ENCODE measurements at regions not wholly inside any gene's neighbourhood (a gene's known extent, or its start where the extent isn't known, plus 50 kb on each side); places are given as distances from the start of the nearest gene placed in this dataset.

DNA sequence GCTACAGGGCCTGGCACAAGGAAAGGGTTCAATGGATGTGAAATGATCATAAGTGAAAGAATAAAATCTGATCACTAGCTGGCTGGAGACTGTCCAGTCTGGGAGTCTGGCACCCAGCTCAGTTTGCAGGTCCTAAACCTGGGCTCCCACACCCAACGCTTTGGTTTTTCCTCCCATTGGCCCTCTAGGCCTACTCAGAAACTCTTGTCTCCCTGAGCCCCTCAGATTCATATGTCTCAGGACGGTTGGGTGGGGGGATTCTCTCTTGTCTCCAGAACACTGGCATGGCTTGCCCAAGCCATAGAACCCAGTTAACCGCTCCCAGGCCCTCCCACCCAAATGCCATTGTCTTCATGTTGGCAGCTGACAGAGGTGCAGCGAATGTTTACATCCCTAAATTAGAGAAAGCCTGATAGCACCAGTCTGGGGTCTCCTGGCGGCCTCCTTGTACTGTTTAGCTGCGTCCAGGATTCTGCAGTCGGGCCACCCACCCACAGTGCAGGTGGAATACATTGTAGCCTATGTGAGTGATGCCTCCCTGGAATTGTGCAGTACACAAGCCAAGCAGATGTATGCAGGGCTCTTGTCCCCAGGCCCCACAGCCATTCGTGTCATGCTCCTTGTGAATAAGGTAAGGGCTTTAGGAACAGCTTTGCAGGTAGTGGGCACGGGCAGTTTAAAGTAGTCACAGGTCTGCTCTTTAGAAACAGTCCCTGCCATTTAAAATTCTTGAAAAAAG is 266.3 kb downstream of the XXYLT1 start:
- Histone ChIP-seq H3K27me3 (no peaks in the 10 kb centered on the region), H3K36me3 (no peaks in the 10 kb centered on the region), H3K27ac (no peak overlapping the region), H3K4me1 (peaks cover 28 to 40% of the 10 kb centered on the region in 2 donors), H3K9me3 (no peaks in the 10 kb centered on the region), H3K4me3 (replicated peaks in 1 of 3) (no peak overlapping the region)
- WGBS, 2 donors = 88 to 99% methylated on average over 7 to 9 of the region's 9 CpGs
- intact Hi-C loops (cut with DNase I) = loop anchor here (10.0 kb wide), 2 partner anchors 100 to 250 kb away; no protein-coding TSS in a partner anchor
- no peak for DNase-seq
- TF ChIP-seq POLR2A (IDR thresholded peaks at IDR 0.05) = no peak

DNA sequence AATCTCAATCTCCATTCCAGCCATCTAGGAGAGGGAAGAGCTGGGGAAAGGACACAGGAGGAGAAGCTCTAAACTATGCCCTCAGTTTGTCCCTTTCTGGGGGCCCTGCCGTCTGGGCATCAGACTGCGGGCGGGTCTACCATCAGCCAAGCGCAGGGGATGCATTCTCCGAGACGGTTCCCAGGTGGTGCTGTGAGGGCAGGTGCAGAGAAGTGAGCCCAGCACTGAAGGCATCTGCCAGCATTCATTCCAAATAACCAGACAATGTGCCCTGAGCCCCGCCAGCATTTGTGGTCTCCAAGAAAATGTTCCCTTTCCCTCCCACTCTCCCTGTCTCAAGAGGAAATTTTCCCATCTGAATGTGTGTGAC is 265.7 kb downstream of the XXYLT1 start:
- Histone ChIP-seq H3K4me1 (peaks cover 28 to 40% of the 10 kb centered on the region in 2 donors), H3K9me3 (no peaks in the 10 kb centered on the region), H3K27ac (no peak overlapping the region), H3K36me3 (no peaks in the 10 kb centered on the region), H3K4me3 (replicated peaks in 1 of 3) (no peak overlapping the region), H3K27me3 (no peaks in the 10 kb centered on the region)
- TF ChIP-seq POLR2A (IDR thresholded peaks at IDR 0.05) = no peak
- TF ChIP-seq, protein P1, sequence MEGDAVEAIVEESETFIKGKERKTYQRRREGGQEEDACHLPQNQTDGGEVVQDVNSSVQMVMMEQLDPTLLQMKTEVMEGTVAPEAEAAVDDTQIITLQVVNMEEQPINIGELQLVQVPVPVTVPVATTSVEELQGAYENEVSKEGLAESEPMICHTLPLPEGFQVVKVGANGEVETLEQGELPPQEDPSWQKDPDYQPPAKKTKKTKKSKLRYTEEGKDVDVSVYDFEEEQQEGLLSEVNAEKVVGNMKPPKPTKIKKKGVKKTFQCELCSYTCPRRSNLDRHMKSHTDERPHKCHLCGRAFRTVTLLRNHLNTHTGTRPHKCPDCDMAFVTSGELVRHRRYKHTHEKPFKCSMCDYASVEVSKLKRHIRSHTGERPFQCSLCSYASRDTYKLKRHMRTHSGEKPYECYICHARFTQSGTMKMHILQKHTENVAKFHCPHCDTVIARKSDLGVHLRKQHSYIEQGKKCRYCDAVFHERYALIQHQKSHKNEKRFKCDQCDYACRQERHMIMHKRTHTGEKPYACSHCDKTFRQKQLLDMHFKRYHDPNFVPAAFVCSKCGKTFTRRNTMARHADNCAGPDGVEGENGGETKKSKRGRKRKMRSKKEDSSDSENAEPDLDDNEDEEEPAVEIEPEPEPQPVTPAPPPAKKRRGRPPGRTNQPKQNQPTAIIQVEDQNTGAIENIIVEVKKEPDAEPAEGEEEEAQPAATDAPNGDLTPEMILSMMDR (IDR thresholded peaks at IDR 0.05) = no peak
- intact Hi-C loops (cut with DNase I) = loop anchor here (10.0 kb wide), 2 partner anchors 100 to 250 kb away; no protein-coding TSS in a partner anchor
- WGBS, 2 donors = 92 to 93% methylated on average over 7 of the region's 7 CpGs
- DNase-seq = no peak

DNA sequence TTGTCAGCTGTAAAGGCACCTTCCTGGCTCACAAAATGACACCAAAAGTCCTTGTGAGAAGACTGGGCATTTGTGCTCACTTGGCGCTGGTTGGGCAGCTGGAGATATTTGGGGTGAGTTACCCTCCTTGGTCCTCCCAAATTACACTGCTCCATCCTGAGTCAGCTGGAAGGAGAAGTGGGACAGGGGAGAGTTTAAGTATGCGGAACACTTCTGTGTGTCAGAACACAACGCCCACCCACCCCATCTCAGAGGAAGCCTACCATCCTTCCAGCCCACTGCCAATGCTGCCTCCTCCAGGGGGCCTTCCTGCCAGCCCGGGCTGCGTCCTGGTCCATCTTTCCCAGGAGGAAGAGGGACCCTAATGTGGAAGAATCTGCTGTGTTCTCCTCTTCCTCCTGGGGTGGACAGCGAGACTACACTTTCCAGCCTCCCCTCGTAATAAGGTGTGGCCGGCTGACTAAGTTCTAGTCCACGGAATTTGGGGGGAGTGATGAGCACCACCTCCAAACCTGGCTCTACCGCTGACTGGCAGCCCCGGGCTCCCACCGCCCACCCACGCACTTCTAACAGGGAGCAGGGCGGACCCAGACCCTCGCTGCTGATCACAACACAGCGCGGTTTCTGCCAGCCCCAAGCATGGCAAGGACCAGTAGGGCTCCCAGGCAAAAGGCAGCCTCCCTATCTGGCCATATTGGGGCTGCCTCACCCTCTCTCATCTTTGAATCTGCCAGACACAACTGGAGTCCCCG is 265.0 kb downstream of the XXYLT1 start:
- no peak overlapping the region for H3K4me3 ChIP-seq (replicated peaks in 1 of 3)
- intact Hi-C loops (cut with DNase I) = loop anchor here (10.0 kb wide), 2 partner anchors 99 to 249 kb away; no protein-coding TSS in a partner anchor
- WGBS, 2 donors = 83 to 89% methylated on average over 9 to 10 of the region's 18 CpGs
- no peaks in the 10 kb centered on the region for H3K36me3 ChIP-seq
- TF ChIP-seq, protein P1 (IDR thresholded peaks at IDR 0.05) = no peak
- TF ChIP-seq POLR2A (IDR thresholded peaks at IDR 0.05) = no peak
- no peak overlapping the region for H3K27ac ChIP-seq
- DNase-seq = no peak
- H3K4me1 ChIP-seq = peaks cover 28 to 40% of the 10 kb centered on the region in 2 donors
- H3K9me3 ChIP-seq = no peaks in the 10 kb centered on the region
- no peaks in the 10 kb centered on the region for H3K27me3 ChIP-seq

DNA sequence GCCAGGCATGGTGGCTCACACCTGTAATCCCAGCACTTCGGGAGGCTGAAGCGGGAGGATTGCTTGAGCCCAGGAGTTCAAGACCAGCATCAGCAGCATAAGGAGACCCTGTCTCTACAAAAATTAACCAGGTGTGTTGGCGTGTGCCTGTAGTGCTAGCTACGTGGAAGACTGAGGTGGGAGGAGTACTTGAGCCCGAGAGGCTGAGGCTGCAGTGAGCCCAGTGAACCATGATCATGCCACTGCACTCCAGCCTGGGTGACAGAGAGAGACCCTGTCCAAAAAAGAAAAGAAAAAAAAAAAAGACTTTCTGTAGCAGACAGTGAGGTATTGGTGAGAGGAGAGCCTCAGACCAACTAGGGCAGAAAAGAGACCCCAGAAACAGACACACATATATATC is 263.8 kb downstream of the XXYLT1 start:
- Histone ChIP-seq H3K4me3 (replicated peaks in 1 of 3) (no peak overlapping the region), H3K9me3 (no peaks in the 10 kb centered on the region), H3K27ac (no peak overlapping the region), H3K36me3 (no peaks in the 10 kb centered on the region), H3K4me1 (peaks cover 26 to 33% of the 10 kb centered on the region in 2 donors), H3K27me3 (no peaks in the 10 kb centered on the region)
- intact Hi-C loops (cut with DNase I) = loop anchor here (10.0 kb wide), 2 partner anchors 98 to 248 kb away; no protein-coding TSS in a partner anchor
- peak; percentile 56 to 61 for DNase-seq
- TF ChIP-seq, protein P1 (IDR thresholded peaks at IDR 0.05) = no peak
- TF ChIP-seq POLR2A (IDR thresholded peaks at IDR 0.05) = no peak
- WGBS, 2 donors = 35 to 56% methylated on average over 5 of the region's 5 CpGs

DNA sequence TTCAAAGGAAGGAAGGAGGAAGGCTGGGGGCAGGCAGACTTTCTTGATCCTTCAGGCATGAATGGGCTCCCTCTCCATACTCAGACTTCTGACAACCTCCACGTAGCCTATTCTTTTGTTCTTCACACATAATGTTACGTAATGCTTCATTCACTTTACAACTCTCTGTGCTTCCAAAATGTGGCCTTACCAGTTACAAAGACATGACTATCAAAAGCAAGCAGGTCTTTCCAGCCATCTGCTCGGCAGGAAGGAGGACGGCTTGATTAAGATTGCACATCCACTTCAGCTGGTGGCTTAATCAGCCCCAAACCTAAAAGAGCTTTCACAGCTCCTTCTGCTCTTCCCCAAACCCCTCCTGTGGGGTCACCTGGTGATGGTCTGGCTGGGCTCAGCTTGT is 263.2 kb downstream of the XXYLT1 start:
- no peak overlapping the region for H3K4me3 ChIP-seq (replicated peaks in 1 of 3)
- H3K36me3 ChIP-seq = no peaks in the 10 kb centered on the region
- intact Hi-C loops (cut with DNase I) = loop anchor here (10.0 kb wide), 2 partner anchors 97 to 247 kb away; no protein-coding TSS in a partner anchor
- peaks cover 19 to 27% of the 10 kb centered on the region in 2 donors for H3K4me1 ChIP-seq
- DNase-seq = peak in 1 of 2 donors; percentile 19
- no peaks in the 10 kb centered on the region for H3K9me3 ChIP-seq
- TF ChIP-seq, protein P1 (IDR thresholded peaks at IDR 0.05) = no peak
- TF ChIP-seq POLR2A (IDR thresholded peaks at IDR 0.05) = peak in 1 of 2 donors; percentile 25
- H3K27me3 ChIP-seq = no peaks in the 10 kb centered on the region
- H3K27ac ChIP-seq = no peak overlapping the region
- WGBS, 2 donors = 29 to 56% methylated on average over 4 of the region's 4 CpGs

Data from thyroid gland (tissue), 4 donors.